PC-3 (cell line): ENCODE measurements at regions not wholly inside any gene's neighbourhood (a gene's known extent, or its start where the extent isn't known, plus 50 kb on each side); places are given as distances from the start of the nearest gene placed in this dataset.
"Not testable (repeated sequence)": the region's sequence is repeated elsewhere in the genome, so short reads cannot be mapped to it uniquely, and the experiment has no call there.

Experiments used
- ATAC-seq: fragments of 200-7000 bp; cut with Tn5 transposase; 2 replicates; pipeline ENCODE4 v1.9.1; 2020; ENCODE audit warnings: mild to moderate bottlenecking, moderate library complexity
- BruUV-seq: library from RNA; stranded (reverse); fragments of 400-500 nt; replicated peaks from 2 replicates; lab custom pipeline; 2021; lab: Mats Ljungman, UMichigan
- CTCF ChIA-PET: fragments of 300-600 bp; sonication (Branson Sonifier 250); formaldehyde crosslinking; loops from one replicate; lab custom pipeline; 2022; ENCODE audit warnings: antibody characterized with exemption; lab: Charles Lee
- POLR2A ChIA-PET: fragments of 300-600 bp; sonication (Branson Sonifier 250); formaldehyde crosslinking; loops from one replicate; lab custom pipeline; 2022; ENCODE audit warnings: antibody characterized with exemption; ENCODE audit not compliant: unreplicated experiment; lab: Charles Lee
- DNase-seq: peaks from one replicate; pipeline ENCODE4 v3.0.0-alpha.2; 2015
- H2AFZ ChIP-seq: fragments of 300-600 bp; sonication (generic); 2 replicates; pipeline ENCODE4 v1.6.0; 2016; ENCODE audit warnings: antibody characterized with exemption, low read length
- H3F3A ChIP-seq: fragments of 300-600 bp; sonication (generic); one replicate; pipeline ENCODE4 v1.6.0; 2017; ENCODE audit warnings: antibody characterized with exemption, low read length, control low read depth, mild to moderate bottlenecking; ENCODE audit not compliant: unreplicated experiment
- H3K27ac ChIP-seq: fragments of 300-600 bp; sonication (generic); 2 replicates; pipeline ENCODE4 v1.5.1; 2016; ENCODE audit warnings: mild to moderate bottlenecking, low read length
- H3K27me3 ChIP-seq: fragments of 300-600 bp; sonication (generic); 2 replicates; pipeline ENCODE4 v1.6.1; 2016; ENCODE audit warnings: low read length, mixed read lengths
- H3K36me3 ChIP-seq: fragments of 300-600 bp; sonication (generic); 2 replicates; pipeline ENCODE4 v1.6.1; 2016; ENCODE audit warnings: low read depth, mixed run types, low read length, mixed read lengths
- H3K4me1 ChIP-seq: fragments of 300-600 bp; sonication (generic); 2 replicates; pipeline ENCODE4 v1.5.1; 2016; ENCODE audit warnings: low read length; ENCODE audit not compliant: insufficient read depth
- H3K4me2 ChIP-seq: fragments of 300-600 bp; sonication (generic); 2 replicates; pipeline ENCODE4 v1.6.0; 2016; ENCODE audit warnings: low read length
- H3K4me3 ChIP-seq: fragments of 300-600 bp; sonication (generic); 2 replicates; pipeline ENCODE4 v1.5.1; 2016; ENCODE audit warnings: mild to moderate bottlenecking, low read length, mixed read lengths
- H3K79me2 ChIP-seq: fragments of 300-600 bp; sonication (generic); 2 replicates; pipeline ENCODE4 v1.6.1; 2017; ENCODE audit warnings: low read length, mixed read lengths
- H3K9ac ChIP-seq: fragments of 300-600 bp; sonication (generic); 2 replicates; pipeline ENCODE4 v1.6.0; 2016; ENCODE audit warnings: mild to moderate bottlenecking, low read length
- H3K9me2 ChIP-seq: fragments of 300-600 bp; sonication (generic); replicated peaks from 2 replicates; pipeline ENCODE4 v1.6.1; 2016; ENCODE audit warnings: mixed run types, low read length, mixed read lengths
- H3K9me3 ChIP-seq: fragments of 300-600 bp; sonication (generic); 2 replicates; pipeline ENCODE4 v1.6.1; 2016; ENCODE audit warnings: low read length, mixed read lengths
- H4K20me1 ChIP-seq: fragments of 300-600 bp; sonication (generic); 2 replicates; pipeline ENCODE4 v1.6.1; 2016; ENCODE audit warnings: low read length, mixed read lengths
- CTCF ChIP-seq: fragments of 300-600 bp; sonication (generic); conservative IDR thresholded peaks from 2 replicates; pipeline ENCODE4 v1.5.1; 2017; ENCODE audit warnings: antibody characterized with exemption, low read depth, mild to moderate bottlenecking, low read length
- EZH2 ChIP-seq: fragments of 300-600 bp; sonication (generic); IDR thresholded peaks from one replicate; pipeline ENCODE4 v1.6.1; 2017; ENCODE audit warnings: antibody characterized with exemption, mild to moderate bottlenecking, low read length; ENCODE audit not compliant: unreplicated experiment
- EZH2phosphoT487 ChIP-seq: fragments of 300-600 bp; sonication (generic); IDR thresholded peaks from 2 replicates; pipeline ENCODE4 v1.6.1; 2018; ENCODE audit warnings: mild to moderate bottlenecking, antibody characterized with exemption, low read length, borderline replicate concordance
- intact Hi-C: fragments of 100-400 bp; cut with micrococcal nuclease; formaldehyde crosslinking; loops from 2 replicates; pipeline ENCODE4 v1.9.0; 2023

GRCh38 chr1:4133297-4133938 is 233.3 kb upstream of the C1orf174 start:
- Histone ChIP-seq H3K4me3 (no peak overlapping the region), H3K27ac (no peak overlapping the region), H4K20me1 (0 out of 2 replicates have a peak, but pooled peaks cover 4% of the 10 kb centered on the region), H3K9me2 (no peaks in the 10 kb centered on the region), H3K9me3 (no peaks in the 10 kb centered on the region; the same call in 1 of the 2 replicates), H3K4me1 (no peaks in the 10 kb centered on the region), H3K9ac (no peak overlapping the region), H3K79me2 (no peaks in the 10 kb centered on the region), H3K36me3 (no peaks in the 10 kb centered on the region), H3K4me2 (no peak overlapping the region), H3K27me3 (peaks cover 86% of the 10 kb centered on the region), H2AFZ (no peak overlapping the region), H3F3A (no peaks in the 10 kb centered on the region)
- TF ChIP-seq EZH2phosphoT487 (no peak), EZH2 (no peak), CTCF (no peak)
- BruUV-seq: no TSS peak
- intact Hi-C loops: no loop called here
- DNase-seq (no peak), ATAC-seq (no peak)
- CTCF ChIA-PET: no interaction called here
- POLR2A ChIA-PET: no interaction called here

- Histone ChIP-seq H3K9ac (no peak overlapping the region), H3K27me3 (peaks cover 86% of the 10 kb centered on the region), H3K27ac (no peak overlapping the region), H3K4me3 (no peak overlapping the region), H3K9me3 (no peaks in the 10 kb centered on the region; the same call in 1 of the 2 replicates), H3K79me2 (no peaks in the 10 kb centered on the region), H3K4me2 (no peak overlapping the region), H3K4me1 (no peaks in the 10 kb centered on the region), H3K36me3 (no peaks in the 10 kb centered on the region), H3F3A (no peaks in the 10 kb centered on the region), H2AFZ (no peak overlapping the region), H4K20me1 (0 out of 2 replicates have a peak, but pooled peaks cover 4% of the 10 kb centered on the region), H3K9me2 (no peaks in the 10 kb centered on the region)
- TF ChIP-seq EZH2phosphoT487 (no peak), EZH2 (no peak), CTCF (no peak)
- no peak for DNase-seq
- no TSS peak for BruUV-seq
- ATAC-seq: no peak
- CTCF ChIA-PET: no interaction called here
- intact Hi-C loops: no loop called here
- POLR2A ChIA-PET: no interaction called here
These were observed 233.9 kb upstream of the C1orf174 start for GRCh38 chr1:4133939-4134321.

GRCh38 chr1:4135853-4136252 is 235.8 kb upstream of the C1orf174 start:
- H3K9me3 ChIP-seq, H3K27ac ChIP-seq, BruUV-seq, H3F3A ChIP-seq, H2AFZ ChIP-seq, H3K36me3 ChIP-seq, ATAC-seq, H3K4me1 ChIP-seq, H3K9me2 ChIP-seq, POLR2A ChIA-PET, intact Hi-C loops, H3K4me3 ChIP-seq, H3K9ac ChIP-seq, H3K4me2 ChIP-seq, CTCF ChIA-PET, DNase-seq, H3K79me2 ChIP-seq, H4K20me1 ChIP-seq: not testable (repeated sequence)
- H3K27me3 ChIP-seq: peaks cover 86% of the 10 kb centered on the region
